NCI-H128 (cell line): ENCODE measurements at regions not wholly inside any gene's neighbourhood (a gene's known extent, or its start where the extent isn't known, plus 50 kb on each side); places are given as distances from the start of the nearest gene placed in this dataset.

ENCODE experiments used
- DNase-seq: peaks from one replicate; lab custom pipeline; 2025; ENCODE audit not compliant: unreplicated experiment; lab: John Stamatoyannopoulos, UW

- no peak for DNase-seq
Measured at GRCh38 chr14:44309331-44309730, 197.8 kb downstream of the FSCB start.

GRCh38 chr14:44300916-44301315 lies 206.2 kb downstream of the FSCB start:
- DNase-seq = no peak

GRCh38 chr14:44297437-44297836 lies 209.6 kb downstream of the FSCB start:
- DNase-seq = no peak

DNA sequence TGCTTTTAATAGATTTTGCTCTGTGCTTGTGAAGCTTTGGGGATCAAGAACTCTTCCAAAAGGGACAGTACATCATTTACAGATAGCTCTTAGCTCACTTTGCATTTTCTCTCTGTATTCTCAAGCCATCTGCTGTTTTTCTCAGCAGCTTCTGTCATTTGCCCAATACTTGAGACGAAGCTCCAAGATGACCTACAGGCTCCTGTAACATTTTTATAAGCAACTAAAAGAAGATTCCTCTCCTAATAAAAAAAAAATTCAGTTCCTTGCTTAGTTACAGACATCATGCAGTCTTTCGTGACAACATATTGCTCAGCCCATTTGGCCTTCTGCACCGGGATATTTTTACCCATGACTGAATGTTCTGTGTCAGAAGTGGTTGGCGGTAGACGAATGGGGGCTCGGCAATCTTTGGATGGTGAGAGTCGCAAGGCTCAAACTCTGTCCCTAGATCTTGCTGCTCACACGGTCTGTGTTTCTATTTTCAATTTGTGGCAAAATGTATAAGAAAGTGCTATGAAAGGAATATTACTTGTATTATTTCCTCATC lies 215.6 kb downstream of the FSCB start:
- DNase-seq = no peak

- no peak for DNase-seq
Measured at GRCh38 chr14:44287858-44288257, 219.2 kb downstream of the FSCB start.

DNA sequence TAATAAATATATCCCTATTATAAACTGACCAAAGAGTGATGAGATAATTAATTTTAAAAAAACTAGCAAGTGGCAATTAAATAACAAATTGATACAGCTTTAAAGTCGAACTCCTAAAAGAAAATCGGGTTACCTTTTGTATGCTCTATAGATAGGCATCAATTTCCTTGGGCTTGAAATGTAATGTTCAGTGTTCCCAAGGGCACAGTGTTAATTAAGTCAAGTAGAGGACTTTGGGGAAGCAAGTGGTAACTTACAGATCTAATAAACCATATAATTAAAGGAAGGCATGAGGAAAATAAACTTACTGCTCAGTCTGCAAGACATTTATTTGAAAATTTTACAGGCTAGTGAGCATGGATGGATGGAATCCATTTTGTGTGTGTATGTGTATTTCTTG lies 220.9 kb downstream of the FSCB start:
- DNase-seq = no peak

DNA sequence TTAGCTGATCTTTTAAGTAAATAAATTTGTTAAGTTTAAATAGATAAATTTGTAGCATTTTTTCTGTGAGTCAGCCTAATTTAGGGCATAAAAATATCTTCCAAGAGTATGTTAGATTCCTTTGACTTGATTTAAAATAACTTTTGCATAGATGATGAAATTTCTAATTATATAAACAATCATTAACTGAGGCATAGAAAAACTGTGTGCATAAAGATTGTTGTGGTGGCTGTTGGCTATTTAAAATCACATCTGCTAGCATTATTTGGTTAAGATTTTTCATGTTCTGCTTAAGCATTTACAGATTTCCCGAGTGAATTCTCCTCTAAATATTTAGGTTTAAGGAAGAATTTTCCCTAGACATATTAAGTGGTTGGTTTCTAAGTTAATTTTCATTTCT lies 223.2 kb downstream of the FSCB start:
- DNase-seq = no peak

- DNase-seq = no peak
Measured at GRCh38 chr14:44279357-44279756, 227.7 kb downstream of the FSCB start.

GRCh38 chr14:44271637-44272036 lies 235.4 kb downstream of the FSCB start:
- no peak for DNase-seq

DNA sequence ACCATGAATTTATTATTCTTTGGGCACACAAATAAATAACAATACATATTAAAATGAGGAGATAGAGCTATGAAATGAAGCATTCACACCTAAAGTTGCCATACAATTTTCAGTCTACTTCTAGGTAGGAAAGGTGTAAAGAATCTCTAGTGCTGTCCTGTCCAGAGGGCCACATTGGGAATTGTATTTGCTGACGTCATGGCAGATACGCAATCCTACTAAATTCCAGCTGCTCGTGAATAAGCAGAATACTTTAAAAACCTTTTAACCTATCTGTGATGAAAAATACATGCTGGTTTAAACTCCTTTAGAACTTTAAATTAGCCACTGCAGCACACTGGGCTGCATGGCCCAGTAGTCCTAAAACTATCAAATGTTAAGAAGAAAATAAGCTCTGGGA lies 236.1 kb downstream of the FSCB start:
- no peak for DNase-seq

- DNase-seq = no peak
Measured at GRCh38 chr14:44265246-44265645, 241.8 kb downstream of the FSCB start.

- DNase-seq = no peak
Measured at GRCh38 chr14:44215660-44216059, 291.4 kb downstream of the FSCB start.

DNA sequence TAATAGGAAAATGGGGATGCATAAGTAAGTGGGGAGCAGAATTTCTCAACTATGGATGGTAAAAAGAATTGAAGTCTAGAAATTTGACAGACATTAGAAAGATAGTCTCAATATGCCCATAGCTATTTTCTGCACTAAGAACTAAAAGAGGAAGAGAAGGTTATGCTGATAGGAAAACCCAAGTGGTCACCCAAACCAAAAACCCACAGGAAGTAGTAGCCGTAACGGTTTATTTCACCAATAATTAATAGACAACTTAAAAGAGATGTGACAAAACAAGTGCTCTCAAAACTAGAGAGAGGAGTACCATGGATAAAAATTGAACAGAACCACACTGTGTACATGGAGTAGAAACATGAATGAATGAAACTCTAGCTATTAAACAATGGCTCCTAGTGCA lies 295.4 kb downstream of the FSCB start:
- no peak for DNase-seq

DNA sequence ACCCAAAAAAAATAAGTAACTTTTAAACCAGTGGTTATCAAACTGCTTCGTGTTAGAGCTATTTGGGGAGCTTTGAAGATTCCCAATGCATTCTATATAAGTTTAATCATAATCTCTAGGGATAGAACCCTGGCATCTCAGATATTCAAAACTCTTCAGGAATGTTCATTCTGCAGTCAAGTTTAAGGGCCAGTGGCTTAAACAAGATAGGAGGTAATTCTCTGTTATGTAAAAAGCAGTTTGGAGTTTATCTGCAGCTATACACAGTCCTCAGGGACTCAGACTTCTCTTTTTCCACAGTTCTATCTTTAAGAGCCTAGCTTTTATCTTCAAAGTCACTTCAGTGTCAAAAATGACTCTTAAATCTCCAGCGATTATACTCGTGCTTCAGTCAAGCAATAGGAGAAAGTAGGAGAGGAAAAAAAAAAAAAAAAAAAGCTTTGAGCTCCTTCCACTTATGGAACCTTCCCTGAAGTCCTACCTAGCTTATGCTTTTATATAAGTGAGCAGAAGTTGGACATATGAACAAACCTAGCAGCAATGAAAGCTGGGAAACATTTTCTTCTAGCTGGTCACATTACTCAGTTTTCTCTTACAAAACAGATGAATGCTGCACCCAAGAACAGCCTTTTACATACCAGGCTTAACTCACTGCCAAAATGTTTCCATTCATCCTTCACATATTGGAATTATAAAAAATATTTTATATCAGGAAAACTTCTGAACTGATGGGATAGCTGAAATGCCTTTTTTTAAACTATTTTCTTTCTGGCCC lies 302.8 kb downstream of the FSCB start:
- DNase-seq = no peak

DNA sequence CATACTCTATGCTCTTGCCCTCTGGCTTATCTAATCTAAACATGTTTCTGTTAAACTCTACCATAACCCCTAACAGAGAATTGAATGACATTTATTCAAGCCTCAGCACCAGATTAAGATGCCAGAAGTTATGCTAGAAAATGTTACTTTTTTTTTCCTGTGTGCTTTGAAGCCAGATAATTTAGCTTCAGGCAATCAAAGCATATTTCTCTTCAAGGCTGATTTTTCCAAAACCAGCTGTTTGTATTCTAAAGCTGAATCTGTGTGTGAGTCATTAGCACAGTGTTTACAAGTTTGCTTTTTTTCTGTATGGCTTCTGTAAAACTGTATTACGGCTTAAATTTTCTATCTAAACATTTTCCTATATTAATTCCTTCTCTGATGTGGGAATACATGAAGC lies 326.1 kb downstream of the FSCB start:
- DNase-seq = no peak

DNA sequence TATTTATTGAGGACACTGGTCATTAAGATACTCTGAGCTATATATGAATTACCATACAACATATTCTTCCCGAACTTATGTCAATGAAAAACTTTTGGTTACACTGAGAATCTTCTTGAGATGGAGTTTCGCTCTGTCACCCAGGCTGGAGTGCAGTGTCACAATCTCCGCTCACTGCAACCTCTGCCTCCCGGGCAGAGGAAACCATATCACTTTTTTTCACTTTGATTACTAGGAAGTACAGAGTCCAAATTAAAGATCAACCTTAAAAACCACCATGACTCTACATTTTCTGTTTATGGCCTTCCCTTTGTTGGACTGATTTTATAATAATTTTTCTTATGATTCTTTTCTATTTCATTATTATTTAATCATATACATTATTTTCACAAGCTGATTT lies 336.5 kb downstream of the FSCB start:
- no peak for DNase-seq

DNA sequence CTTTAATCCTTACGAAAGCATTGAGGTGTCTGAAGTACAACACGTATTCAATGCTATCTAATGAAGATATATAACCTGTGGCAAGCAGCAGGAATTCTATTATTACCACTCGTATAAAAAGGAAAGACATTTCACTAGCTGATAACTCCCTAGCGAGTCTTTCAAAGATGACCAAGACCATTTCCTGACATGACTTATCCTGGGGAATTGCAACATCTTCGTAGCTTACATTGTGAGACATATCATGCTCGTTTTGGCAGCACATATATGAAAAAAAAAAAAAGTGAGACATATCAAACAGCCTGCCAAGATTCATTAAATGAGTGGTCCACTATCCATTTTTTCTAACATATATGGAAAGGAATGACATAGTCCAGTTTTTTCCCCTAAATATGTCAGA lies 337.0 kb downstream of the FSCB start:
- DNase-seq = no peak

- DNase-seq = no peak
Measured at GRCh38 chr14:44168566-44168965, 338.5 kb downstream of the FSCB start.

DNA sequence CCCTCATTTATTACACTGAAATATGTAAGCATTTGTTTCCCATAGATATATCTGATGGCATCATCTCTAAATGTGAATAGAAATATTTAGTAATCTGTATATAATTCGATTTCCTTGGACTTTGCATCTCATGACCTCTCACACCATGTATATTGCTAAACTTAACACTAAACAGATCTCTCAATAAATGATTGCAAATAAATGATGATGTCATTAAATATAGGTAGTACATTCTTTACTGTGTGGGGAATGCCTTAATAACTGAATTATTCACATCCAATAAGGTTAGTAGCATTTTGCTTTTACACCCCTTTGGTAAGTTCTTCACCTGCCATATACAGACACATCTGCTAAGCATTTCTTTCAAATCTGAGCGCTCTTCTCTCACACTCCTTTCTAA lies 340.5 kb downstream of the FSCB start:
- no peak for DNase-seq

- DNase-seq = no peak
Measured at GRCh38 chr14:44165936-44166335, 341.1 kb downstream of the FSCB start.

GRCh38 chr14:44165286-44165685 lies 341.8 kb downstream of the FSCB start:
- DNase-seq = no peak

- DNase-seq = no peak
Measured at GRCh38 chr14:44163946-44164345, 343.1 kb downstream of the FSCB start.

GRCh38 chr14:44162197-44162596 lies 344.9 kb downstream of the FSCB start:
- DNase-seq = no peak
